ENCODE measurements at regions not wholly inside any gene's neighbourhood (a gene's known extent, or its start where the extent isn't known, plus 50 kb on each side); places are given as distances from the start of the nearest gene placed in this dataset.

DNA sequence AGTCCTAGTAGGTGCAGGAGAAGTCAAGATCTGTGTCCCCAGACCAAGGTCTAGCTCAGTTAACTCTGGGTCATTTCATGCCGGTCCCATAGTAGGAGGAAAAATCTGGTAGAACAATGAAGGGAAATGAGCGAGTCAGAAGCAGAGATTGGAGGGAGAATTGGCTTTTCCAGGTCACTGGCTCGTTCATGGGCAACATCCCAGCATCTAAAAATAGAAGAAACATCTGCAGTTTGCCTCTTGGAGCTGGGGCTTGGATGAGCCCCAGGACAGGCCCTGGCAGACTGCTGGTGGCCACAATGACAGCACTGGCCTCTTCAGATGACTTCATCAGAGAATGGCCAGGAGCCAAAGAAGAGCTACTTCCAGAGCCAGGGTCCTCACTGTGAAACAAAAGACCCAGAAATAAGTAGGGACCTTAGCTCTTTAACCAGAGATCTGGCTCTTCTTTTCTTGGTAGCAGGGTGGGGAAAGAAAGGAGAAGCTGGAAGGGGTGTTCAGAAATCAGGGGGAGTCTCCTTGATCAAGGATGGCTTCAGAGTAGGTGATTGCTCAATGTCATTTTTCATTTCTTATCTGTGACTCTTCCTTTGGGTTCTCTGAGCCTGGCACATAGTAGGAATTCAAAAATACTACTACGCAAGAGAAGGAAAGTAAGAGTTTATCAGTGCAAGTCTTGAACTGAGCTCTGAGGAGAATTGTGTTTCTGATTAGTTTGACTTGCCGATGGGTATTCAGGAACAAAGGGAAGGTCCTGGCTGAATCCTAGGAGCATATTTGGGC, 102.6 kb downstream of the TMPRSS5 start:
- DNase-seq = no peak
- Mint-ChIP-seq H3K27ac (no peak overlapping the region), H3K9me3 (peaks cover 3 to 17% (median 9%) of the 10 kb centered on the region in 7 donors), H3K27me3 (peaks cover 13 to 33% (median 26%) of the 10 kb centered on the region in 3 donors), H3K36me3 (no peaks in the 10 kb centered on the region), H3K4me1 (no peaks in the 10 kb centered on the region), H3K4me3 (peak overlapping the region in 1 of 8 donors; percentile 3)
- no peak for ATAC-seq (ENCODE audit: low read depth in 2 of 2)

DNA sequence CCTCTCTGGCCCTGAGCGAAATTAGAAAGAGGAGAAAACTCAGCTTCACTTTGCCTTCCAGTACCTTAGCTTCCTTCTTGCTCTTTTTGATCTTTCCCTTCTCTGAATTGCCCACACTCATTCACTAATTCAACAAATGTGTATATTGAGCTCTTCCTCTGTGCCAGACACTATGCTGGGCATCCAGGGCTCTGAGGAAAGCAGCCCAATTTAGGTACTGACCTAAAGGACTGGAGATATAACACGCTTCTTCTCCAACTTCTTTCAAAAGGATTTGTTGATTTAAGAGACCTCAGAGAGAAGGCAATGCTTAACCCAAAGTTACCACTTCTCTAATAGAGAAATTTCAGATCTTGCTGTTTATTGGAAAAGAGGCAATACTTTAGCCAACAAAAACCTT, 103.6 kb downstream of the TMPRSS5 start:
- DNase-seq (no peak), ATAC-seq (ENCODE audit: low read depth in 2 of 2) (no peak)
- no peak overlapping the region for H3K27ac Mint-ChIP-seq
- H3K4me1 Mint-ChIP-seq = no peaks in the 10 kb centered on the region
- H3K9me3 Mint-ChIP-seq = peaks cover 3 to 17% (median 9%) of the 10 kb centered on the region in 7 donors
- H3K27me3 Mint-ChIP-seq = peaks cover 16 to 40% (median 26%) of the 10 kb centered on the region in 3 donors
- no peak overlapping the region for H3K4me3 Mint-ChIP-seq
- H3K36me3 Mint-ChIP-seq = no peaks in the 10 kb centered on the region

DNA sequence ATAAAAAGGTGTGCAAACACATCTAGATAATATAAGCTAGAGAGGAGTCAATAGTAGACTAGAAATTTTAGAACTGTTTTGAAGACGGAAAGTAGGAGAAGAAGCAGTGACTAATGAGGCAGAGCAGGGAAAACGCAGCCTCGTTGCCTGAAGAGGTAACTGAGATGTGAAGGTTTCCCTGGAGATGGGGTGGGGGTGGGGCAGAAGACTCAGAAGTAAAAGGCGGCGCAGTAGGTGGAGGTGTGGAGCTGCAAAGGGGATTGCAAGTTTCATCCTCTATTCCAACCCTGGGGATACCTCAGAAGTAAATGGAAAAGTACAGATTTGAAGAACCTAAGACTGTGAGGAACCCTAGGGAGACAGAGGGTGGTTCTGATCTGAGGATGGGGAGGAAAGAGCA, 109.5 kb downstream of the TMPRSS5 start:
- DNase-seq = no peak
- ATAC-seq (ENCODE audit: low read depth in 2 of 2) = no peak
- H3K27ac Mint-ChIP-seq = peak overlapping the region in 1 of 6 donors; percentile 6
- no peaks in the 10 kb centered on the region for H3K4me1 Mint-ChIP-seq
- H3K27me3 Mint-ChIP-seq = peaks cover 24 to 45% (median 43%) of the 10 kb centered on the region in 3 donors
- peaks cover 3 to 23% (median 12%) of the 10 kb centered on the region in 7 donors for H3K9me3 Mint-ChIP-seq
- peaks cover 8 to 9% of the 10 kb centered on the region in 2 donors for H3K36me3 Mint-ChIP-seq
- no peak overlapping the region for H3K4me3 Mint-ChIP-seq

DNA sequence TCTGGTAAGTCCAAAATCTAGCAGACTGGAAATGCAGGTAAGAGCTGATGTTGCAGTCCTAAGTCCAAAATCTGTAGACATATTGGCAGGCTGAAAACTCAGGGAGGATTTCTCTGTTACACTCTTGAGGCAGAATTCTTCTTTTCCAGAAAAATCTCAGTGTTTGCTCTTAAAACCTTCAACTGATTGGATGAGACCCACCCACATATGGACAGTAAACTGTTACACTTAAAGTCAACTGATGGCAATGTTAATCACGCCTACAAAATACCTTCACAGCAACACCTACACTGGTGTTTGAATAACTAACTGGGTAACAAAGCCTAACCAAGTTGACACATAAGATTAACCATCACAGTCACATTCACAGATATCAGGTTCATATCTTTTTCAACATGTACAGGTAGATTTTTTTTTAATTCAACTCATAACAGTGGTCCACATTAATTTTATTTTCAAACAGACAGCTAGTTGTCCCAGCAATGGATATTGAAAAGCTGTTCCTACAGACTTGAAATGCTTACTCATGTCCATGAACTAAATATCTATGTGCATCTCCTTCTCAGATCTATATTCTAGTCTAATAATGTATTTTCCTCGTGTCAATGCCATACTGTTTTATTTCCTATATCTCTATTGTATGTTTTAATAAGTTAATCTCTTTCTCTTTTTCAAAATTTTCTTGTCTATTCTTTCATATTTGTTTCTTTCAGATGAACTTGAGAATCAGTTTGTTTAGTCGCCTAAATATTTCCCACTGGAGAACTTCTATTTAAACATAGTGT, 110.1 kb downstream of the TMPRSS5 start:
- peaks cover 21 to 46% (median 45%) of the 10 kb centered on the region in 3 donors for H3K27me3 Mint-ChIP-seq
- DNase-seq (no peak), ATAC-seq (ENCODE audit: low read depth in 2 of 2) (no peak)
- H3K27ac Mint-ChIP-seq = no peak overlapping the region
- H3K4me3 Mint-ChIP-seq = no peak overlapping the region
- peaks cover 8 to 9% of the 10 kb centered on the region in 2 donors for H3K36me3 Mint-ChIP-seq
- H3K4me1 Mint-ChIP-seq = no peaks in the 10 kb centered on the region
- peaks cover 3 to 23% (median 12%) of the 10 kb centered on the region in 7 donors for H3K9me3 Mint-ChIP-seq

DNA sequence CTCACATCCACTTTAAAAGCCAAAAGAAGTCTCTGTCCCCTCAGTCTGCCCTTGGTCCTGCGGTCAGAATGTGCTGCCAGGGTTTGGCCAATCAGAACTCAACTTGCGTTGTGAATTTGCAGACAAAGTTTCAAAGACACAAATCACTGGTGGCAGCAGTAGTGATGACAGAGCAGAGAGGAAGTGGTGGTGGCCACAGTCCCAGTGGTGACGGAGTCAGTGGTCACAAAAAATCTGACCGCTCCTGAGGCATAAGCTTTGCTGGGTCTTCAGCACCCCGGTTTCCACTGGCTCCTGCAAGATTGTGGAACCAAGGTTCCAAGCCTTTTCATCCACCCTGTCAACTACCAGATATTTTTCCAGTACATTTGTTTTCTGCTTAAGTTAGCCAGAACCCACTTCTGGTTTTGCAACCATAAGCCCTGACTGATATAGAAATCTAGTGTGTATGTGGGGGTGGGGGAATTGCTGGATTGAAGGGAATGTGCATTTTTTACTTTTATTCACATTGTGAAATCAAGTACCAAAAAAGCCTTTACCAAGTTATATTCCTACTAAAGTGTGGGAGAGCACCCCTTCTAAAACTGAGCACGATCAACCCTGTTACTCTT, 112.3 kb downstream of the TMPRSS5 start:
- peaks cover 8 to 9% of the 10 kb centered on the region in 2 donors for H3K36me3 Mint-ChIP-seq
- no peak overlapping the region for H3K27ac Mint-ChIP-seq
- DNase-seq (no peak), ATAC-seq (ENCODE audit: low read depth in 2 of 2) (no peak)
- H3K4me1 Mint-ChIP-seq = no peaks in the 10 kb centered on the region
- peaks cover 30 to 54% (median 52%) of the 10 kb centered on the region in 3 donors for H3K27me3 Mint-ChIP-seq
- H3K9me3 Mint-ChIP-seq = peaks cover 3 to 23% (median 12%) of the 10 kb centered on the region in 7 donors
- H3K4me3 Mint-ChIP-seq = no peak overlapping the region

DNA sequence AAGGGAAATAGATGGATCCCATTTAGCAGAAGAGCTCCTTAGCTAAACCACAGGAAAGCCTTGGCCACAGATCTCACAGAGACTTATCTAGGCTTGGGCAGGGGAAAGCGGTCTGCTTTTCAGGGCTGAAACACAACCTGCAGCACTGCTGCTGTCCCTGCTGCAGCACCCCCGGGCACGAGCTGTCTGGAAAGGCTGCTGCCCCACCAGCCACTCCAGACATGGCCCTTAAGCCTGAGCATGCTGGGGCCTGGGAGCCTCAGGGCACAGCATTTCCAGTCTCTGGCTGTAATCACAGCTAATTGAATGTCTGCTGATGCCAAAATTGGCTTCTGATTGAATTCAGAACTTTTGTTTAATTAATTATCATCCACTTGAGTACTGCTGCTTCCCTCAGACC, 115.0 kb downstream of the TMPRSS5 start:
- Mint-ChIP-seq H3K36me3 (peaks cover under 1 to 9% of the 10 kb centered on the region in 2 donors), H3K27me3 (peaks cover 18 to 38% (median 33%) of the 10 kb centered on the region in 3 donors), H3K4me1 (no peaks in the 10 kb centered on the region), H3K4me3 (no peak overlapping the region), H3K9me3 (peaks cover 0 to 10% (median 3%) of the 10 kb centered on the region in 7 donors), H3K27ac (no peak overlapping the region)
- no peak for DNase-seq
- ATAC-seq (ENCODE audit: low read depth in 2 of 2) = no peak

DNA sequence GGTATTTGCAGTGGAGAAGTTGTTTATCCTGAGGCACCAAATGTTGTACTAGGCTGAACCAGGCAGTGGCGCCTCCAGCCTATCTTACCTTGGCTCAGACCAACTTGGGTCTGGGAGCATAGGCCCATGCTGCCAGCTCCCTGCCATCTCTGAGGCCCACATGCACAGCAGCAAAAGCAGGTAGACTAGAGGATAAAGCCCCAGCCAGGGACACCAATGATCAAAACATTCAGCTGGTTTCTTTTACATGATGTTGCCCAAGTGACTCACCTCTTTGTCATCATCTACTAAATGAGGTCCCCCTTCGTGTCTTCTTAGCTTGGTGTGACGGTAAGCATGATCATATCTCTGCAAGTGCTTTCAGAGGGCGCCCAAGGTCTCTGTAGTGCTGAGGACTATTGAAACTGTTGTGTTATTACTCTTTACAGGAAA, 112.1 kb upstream of the DRD2 start:
- Mint-ChIP-seq H3K36me3 (no peaks in the 10 kb centered on the region), H3K27ac (no peak overlapping the region), H3K27me3 (peaks cover 14 to 18% (median 14%) of the 10 kb centered on the region in 3 donors), H3K4me3 (no peak overlapping the region), H3K4me1 (no peaks in the 10 kb centered on the region), H3K9me3 (no peaks in the 10 kb centered on the region)
- DNase-seq = no peak
- no peak for ATAC-seq (ENCODE audit: low read depth in 2 of 2)

DNA sequence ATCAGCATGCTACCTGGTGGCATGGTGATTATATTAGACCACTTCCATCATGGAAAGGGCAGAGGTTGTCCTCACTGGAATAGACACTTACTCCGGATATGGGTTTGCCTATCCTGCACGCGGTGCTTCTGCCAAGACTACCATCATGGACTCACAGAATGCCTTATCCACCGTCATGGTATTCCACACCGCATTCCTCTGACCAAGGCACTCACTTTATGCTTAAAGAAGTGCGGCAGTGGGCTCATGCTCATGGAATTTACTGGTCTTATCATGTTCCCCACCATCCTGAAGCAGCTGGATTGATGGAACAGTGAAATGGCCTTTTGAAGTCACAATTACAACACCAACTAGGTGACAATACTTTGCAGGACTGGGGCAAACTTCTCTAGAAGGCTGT, 109.2 kb upstream of the DRD2 start:
- peaks cover 6 to 13% (median 6%) of the 10 kb centered on the region in 3 donors for H3K27me3 Mint-ChIP-seq
- H3K4me3 Mint-ChIP-seq = no peak overlapping the region
- H3K4me1 Mint-ChIP-seq = no peaks in the 10 kb centered on the region
- H3K27ac Mint-ChIP-seq = no peak overlapping the region
- no peaks in the 10 kb centered on the region for H3K36me3 Mint-ChIP-seq
- ATAC-seq (ENCODE audit: low read depth in 2 of 2) (no peak), DNase-seq (no peak)
- no peaks in the 10 kb centered on the region for H3K9me3 Mint-ChIP-seq

DNA sequence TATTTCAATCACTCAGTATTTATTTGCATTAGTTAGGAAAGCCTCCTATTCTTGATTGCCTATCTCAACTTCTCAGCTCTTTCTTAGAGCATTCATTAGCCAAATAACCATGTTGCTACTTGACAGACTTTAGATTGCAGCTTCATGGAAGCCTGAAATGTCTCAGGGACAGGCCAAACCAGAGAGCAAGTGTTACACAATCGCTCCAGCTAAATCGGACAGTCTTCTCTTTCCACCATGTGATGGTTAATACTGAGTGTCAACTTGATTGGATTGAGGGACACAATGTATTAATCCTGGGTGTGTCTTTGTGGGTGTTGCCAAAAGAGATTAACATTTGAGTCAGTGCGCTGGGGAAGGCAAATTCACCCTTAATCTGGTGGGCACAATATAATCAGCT, 106.5 kb upstream of the DRD2 start:
- H3K9me3 Mint-ChIP-seq = no peaks in the 10 kb centered on the region
- DNase-seq = no peak
- no peaks in the 10 kb centered on the region for H3K36me3 Mint-ChIP-seq
- H3K4me3 Mint-ChIP-seq = no peak overlapping the region
- no peak overlapping the region for H3K27ac Mint-ChIP-seq
- no peak for ATAC-seq (ENCODE audit: low read depth in 2 of 2)
- peaks cover 15 to 28% (median 17%) of the 10 kb centered on the region in 3 donors for H3K27me3 Mint-ChIP-seq
- no peaks in the 10 kb centered on the region for H3K4me1 Mint-ChIP-seq

DNA sequence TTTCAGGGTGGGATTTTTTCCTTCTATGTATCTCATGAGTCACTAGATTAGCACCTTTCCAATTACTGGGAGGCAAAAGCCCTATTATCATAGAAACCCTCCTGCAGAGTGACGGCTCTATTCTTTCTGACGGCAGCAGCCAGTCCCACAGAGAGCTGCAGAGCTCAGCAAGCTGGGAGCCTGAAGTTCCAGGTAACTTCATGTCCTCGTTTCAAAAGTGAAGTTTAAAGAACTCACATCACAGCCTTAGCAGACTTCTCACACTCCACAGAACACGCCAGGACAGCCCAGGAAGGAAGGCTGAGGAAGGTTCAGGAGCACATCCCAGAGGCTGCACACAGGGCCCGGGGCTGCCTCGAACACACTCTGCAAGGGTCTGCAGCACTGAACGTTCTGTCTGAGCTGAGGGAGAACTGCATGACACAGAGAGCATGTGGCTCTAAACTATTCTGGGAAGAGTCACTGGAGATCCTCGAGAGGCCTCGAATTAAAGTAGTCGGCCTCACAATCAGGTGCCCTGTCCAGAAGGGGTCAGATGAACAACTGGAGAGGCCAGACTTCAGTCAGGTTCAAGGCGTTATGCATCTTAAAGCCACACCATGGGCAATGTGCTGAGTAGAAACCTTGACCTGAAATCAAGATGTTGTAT, 104.2 kb upstream of the DRD2 start:
- H3K4me3 Mint-ChIP-seq = no peak overlapping the region
- peaks cover 0 to 3% (median 0%) of the 10 kb centered on the region in 7 donors for H3K9me3 Mint-ChIP-seq
- H3K27ac Mint-ChIP-seq = peak overlapping the region in 1 of 6 donors; percentile 16
- no peak for ATAC-seq (ENCODE audit: low read depth in 2 of 2)
- H3K27me3 Mint-ChIP-seq = peaks cover 15 to 35% (median 17%) of the 10 kb centered on the region in 3 donors
- H3K36me3 Mint-ChIP-seq = no peaks in the 10 kb centered on the region
- H3K4me1 Mint-ChIP-seq = no peaks in the 10 kb centered on the region
- no peak for DNase-seq

DNA sequence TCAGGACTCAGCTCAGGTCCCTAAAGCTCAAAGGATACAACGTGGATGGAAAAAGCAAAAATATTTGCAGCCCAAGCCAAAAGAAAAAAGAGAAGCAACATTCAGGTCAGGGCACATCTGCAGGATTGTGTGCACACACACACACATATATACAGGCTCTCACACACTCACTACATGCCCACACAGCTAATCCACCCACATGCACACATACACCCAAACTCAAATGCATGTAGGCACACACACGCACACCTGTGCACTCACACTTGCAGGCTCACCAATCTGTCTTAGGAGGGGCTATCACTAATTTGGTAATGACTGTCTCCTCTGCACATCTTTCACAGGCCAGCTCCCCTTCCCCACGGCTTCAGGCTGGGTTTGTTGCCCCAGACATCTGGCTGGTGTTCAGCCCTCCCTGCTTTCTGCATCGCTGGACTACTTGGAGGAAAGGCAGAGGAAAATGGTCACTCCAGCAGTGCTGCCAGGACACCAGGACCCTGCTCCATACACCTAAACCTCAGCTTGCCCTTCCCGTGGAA, 103.6 kb upstream of the DRD2 start:
- no peak for ATAC-seq (ENCODE audit: low read depth in 2 of 2)
- peaks cover 0 to 3% (median 0%) of the 10 kb centered on the region in 7 donors for H3K9me3 Mint-ChIP-seq
- H3K36me3 Mint-ChIP-seq = no peaks in the 10 kb centered on the region

DNA sequence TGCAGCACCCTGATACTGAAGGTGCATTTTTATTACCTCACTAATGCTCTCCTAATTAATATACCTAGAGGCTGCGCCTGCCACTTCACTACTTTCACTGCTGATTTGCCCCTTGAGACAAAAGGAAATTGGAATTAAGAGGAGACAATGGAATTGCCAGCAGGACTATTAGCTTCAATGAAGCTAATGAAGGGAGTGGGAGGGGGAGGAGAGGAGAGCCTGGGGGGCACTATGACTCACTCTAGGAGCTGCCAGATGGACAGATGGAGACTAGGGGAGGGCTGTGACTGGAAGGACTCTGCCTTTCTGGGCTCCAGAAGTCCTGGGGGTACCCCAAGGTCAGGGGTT, 102.8 kb upstream of the DRD2 start:
- peaks cover 0 to 3% (median 0%) of the 10 kb centered on the region in 7 donors for H3K9me3 Mint-ChIP-seq
- H3K4me1 Mint-ChIP-seq = no peaks in the 10 kb centered on the region
- DNase-seq (no peak), ATAC-seq (ENCODE audit: low read depth in 2 of 2) (no peak)
- H3K4me3 Mint-ChIP-seq = no peak overlapping the region
- H3K36me3 Mint-ChIP-seq = no peaks in the 10 kb centered on the region
- H3K27ac Mint-ChIP-seq = peak overlapping the region in 1 of 6 donors; percentile 39
- H3K27me3 Mint-ChIP-seq = peaks cover 9 to 44% (median 12%) of the 10 kb centered on the region in 3 donors

More for the DNA sequence above, 103.6 kb upstream of the DRD2 start:
- no peak overlapping the region for H3K4me3 Mint-ChIP-seq
- no peaks in the 10 kb centered on the region for H3K4me1 Mint-ChIP-seq
- peaks cover 13 to 38% (median 14%) of the 10 kb centered on the region in 3 donors for H3K27me3 Mint-ChIP-seq
- peak overlapping the region in 1 of 6 donors; percentile 85 for H3K27ac Mint-ChIP-seq
- no peak for DNase-seq
